ENCODE measurements at regions not wholly inside any gene's neighbourhood (a gene's known extent, or its start where the extent isn't known, plus 50 kb on each side); places are given as distances from the start of the nearest gene placed in this dataset.

DNA sequence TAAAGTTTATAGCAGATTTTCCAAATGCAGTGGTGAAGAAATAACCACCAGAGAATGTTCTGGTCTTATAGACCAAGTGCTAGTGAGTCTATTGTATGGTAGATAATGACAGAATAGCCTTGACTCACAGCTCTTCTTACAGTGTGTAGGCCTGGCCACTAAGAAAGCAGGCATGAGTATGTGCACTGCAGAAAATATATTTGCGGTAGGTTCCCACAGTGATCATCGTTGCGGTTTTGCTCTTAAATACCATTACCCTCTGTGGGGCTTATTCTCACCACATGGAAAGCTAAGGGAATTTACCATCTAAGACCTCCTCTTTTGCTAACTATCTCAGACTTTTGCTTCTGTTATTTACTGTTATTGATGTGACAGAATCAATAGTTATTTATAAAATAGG, 212.3 kb upstream of the SYNDIG1 start:
- POLR2A ChIA-PET = no interaction called here
- CTCF ChIA-PET = no interaction called here
- Histone ChIP-seq H3K4me3 (ENCODE audit: low read depth, low read length) (no peak overlapping the region), H3K9me3 (no peaks in the 10 kb centered on the region), H3K27me3 (replicated peaks; ENCODE audit: control insufficient read depth, insufficient read depth, low read length) (no peaks in the 10 kb centered on the region), H3K4me1 (no peaks in the 10 kb centered on the region), H3K36me3 (ENCODE audit: control insufficient read depth, insufficient read depth, low read length) (no peaks in the 10 kb centered on the region)
- intact Hi-C loops (cut with micrococcal nuclease; ENCODE audit: unreplicated experiment) = no loop called here
- no TSS peak for BruUV-seq (replicated peaks)
- Mint-ChIP-seq H3K4me1 (ENCODE audit: low read depth, unreplicated experiment) (no peaks in the 10 kb centered on the region), H3K9me3 (ENCODE audit: unreplicated experiment) (no peaks in the 10 kb centered on the region), H3K27ac (ENCODE audit: unreplicated experiment) (no peak overlapping the region), H3K27me3 (ENCODE audit: insufficient read depth, unreplicated experiment) (peaks cover 6% of the 10 kb centered on the region), H3K36me3 (ENCODE audit: insufficient read depth, unreplicated experiment) (no peaks in the 10 kb centered on the region), H3K4me3 (ENCODE audit: unreplicated experiment) (no peak overlapping the region)
- no peak for DNase-seq
- TF ChIP-seq, protein P1, sequence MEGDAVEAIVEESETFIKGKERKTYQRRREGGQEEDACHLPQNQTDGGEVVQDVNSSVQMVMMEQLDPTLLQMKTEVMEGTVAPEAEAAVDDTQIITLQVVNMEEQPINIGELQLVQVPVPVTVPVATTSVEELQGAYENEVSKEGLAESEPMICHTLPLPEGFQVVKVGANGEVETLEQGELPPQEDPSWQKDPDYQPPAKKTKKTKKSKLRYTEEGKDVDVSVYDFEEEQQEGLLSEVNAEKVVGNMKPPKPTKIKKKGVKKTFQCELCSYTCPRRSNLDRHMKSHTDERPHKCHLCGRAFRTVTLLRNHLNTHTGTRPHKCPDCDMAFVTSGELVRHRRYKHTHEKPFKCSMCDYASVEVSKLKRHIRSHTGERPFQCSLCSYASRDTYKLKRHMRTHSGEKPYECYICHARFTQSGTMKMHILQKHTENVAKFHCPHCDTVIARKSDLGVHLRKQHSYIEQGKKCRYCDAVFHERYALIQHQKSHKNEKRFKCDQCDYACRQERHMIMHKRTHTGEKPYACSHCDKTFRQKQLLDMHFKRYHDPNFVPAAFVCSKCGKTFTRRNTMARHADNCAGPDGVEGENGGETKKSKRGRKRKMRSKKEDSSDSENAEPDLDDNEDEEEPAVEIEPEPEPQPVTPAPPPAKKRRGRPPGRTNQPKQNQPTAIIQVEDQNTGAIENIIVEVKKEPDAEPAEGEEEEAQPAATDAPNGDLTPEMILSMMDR (IDR thresholded peaks at IDR 0.05; ENCODE audit: insufficient read depth in 1 of 2, low read depth in 1 of 2, low read length in 1 of 2, severe bottlenecking in 1 of 2, unreplicated experiment in 1 of 2) = no peak

DNA sequence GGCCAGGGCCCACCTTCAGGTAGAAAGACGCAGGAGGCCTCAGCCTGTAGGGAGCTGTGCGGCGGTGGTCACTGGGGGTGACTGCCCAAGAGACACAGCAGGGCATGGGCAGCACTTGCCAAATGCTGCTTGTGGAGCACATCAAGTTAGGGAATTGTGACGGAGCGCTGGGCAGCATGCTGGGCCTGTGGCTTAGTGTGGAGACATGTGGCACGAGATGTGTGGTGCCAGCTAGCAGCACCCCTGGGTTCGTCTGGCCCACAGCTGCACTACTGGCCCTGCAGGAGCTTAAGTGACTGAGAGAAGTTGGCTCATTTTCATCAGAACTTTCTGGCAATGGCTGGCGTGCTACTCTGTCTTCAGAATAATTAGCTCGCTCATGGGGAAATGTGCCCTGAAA, 213.1 kb upstream of the SYNDIG1 start:
- H3K27me3 Mint-ChIP-seq (ENCODE audit: insufficient read depth, unreplicated experiment) = peaks cover 5% of the 10 kb centered on the region
- intact Hi-C loops (cut with micrococcal nuclease; ENCODE audit: unreplicated experiment) = no loop called here
- Histone ChIP-seq H3K27me3 (replicated peaks; ENCODE audit: control insufficient read depth, insufficient read depth, low read length) (no peaks in the 10 kb centered on the region), H3K9me3 (no peaks in the 10 kb centered on the region), H3K4me1 (no peaks in the 10 kb centered on the region), H3K4me3 (ENCODE audit: low read depth, low read length) (no peak overlapping the region), H3K36me3 (ENCODE audit: control insufficient read depth, insufficient read depth, low read length) (no peaks in the 10 kb centered on the region)
- DNase-seq = no peak
- ChIA-PET POLR2A (no interaction called here), CTCF (no interaction called here)
- TF ChIP-seq, protein P1 (IDR thresholded peaks at IDR 0.05; ENCODE audit: insufficient read depth in 1 of 2, low read depth in 1 of 2, low read length in 1 of 2, severe bottlenecking in 1 of 2, unreplicated experiment in 1 of 2) = no peak
- no peak overlapping the region for H3K27ac Mint-ChIP-seq (ENCODE audit: unreplicated experiment)
- no peak overlapping the region for H3K4me3 Mint-ChIP-seq (ENCODE audit: unreplicated experiment)
- no peaks in the 10 kb centered on the region for H3K36me3 Mint-ChIP-seq (ENCODE audit: insufficient read depth, unreplicated experiment)
- no peaks in the 10 kb centered on the region for H3K9me3 Mint-ChIP-seq (ENCODE audit: unreplicated experiment)
- H3K4me1 Mint-ChIP-seq (ENCODE audit: low read depth, unreplicated experiment) = no peaks in the 10 kb centered on the region
- BruUV-seq (replicated peaks) = no TSS peak

DNA sequence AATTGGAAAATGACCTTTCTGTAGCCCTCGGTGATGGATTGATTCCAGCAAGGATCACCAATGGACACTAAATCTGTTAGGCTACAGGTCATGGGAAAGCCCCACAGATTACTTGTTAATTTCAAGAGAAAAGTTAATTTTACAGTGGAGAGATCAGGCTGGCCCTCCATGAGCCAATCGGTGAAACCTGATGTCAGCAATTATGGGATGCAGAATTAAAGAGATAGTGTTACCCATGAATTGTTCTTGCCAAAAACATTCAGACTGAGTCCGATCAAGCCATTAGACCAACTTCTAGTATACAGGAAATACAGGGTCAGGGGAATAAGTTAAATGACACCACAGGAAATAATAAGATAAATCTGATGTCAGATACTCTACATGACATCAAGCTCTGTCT, 214.9 kb upstream of the SYNDIG1 start:
- TF ChIP-seq, protein P1 (IDR thresholded peaks at IDR 0.05; ENCODE audit: insufficient read depth in 1 of 2, low read depth in 1 of 2, low read length in 1 of 2, severe bottlenecking in 1 of 2, unreplicated experiment in 1 of 2) = no peak
- POLR2A ChIA-PET = no interaction called here
- no peak for DNase-seq
- Mint-ChIP-seq H3K36me3 (ENCODE audit: insufficient read depth, unreplicated experiment) (no peaks in the 10 kb centered on the region), H3K27me3 (ENCODE audit: insufficient read depth, unreplicated experiment) (peaks cover 5% of the 10 kb centered on the region), H3K27ac (ENCODE audit: unreplicated experiment) (no peak overlapping the region), H3K4me3 (ENCODE audit: unreplicated experiment) (no peak overlapping the region), H3K9me3 (ENCODE audit: unreplicated experiment) (no peaks in the 10 kb centered on the region), H3K4me1 (ENCODE audit: low read depth, unreplicated experiment) (no peaks in the 10 kb centered on the region)
- Histone ChIP-seq H3K36me3 (ENCODE audit: control insufficient read depth, insufficient read depth, low read length) (no peaks in the 10 kb centered on the region), H3K9me3 (no peaks in the 10 kb centered on the region), H3K27me3 (replicated peaks; ENCODE audit: control insufficient read depth, insufficient read depth, low read length) (no peaks in the 10 kb centered on the region), H3K4me1 (no peaks in the 10 kb centered on the region), H3K4me3 (ENCODE audit: low read depth, low read length) (no peak overlapping the region)
- CTCF ChIA-PET = no interaction called here
- no TSS peak for BruUV-seq (replicated peaks)
- intact Hi-C loops (cut with micrococcal nuclease; ENCODE audit: unreplicated experiment) = no loop called here

All from Caco-2 (cell line).